Thyroid gland (tissue), 4 donors: ENCODE measurements at regions not wholly inside any gene's neighbourhood (a gene's known extent, or its start where the extent isn't known, plus 50 kb on each side); places are given as distances from the start of the nearest gene placed in this dataset.

Experiments
- POLR2A ChIP-seq, 2 donors: fragments of 450-650 bp; IDR thresholded peaks; one replicate each; pipeline ENCODE4 v1.6.1; 2017; ENCODE audit warnings: antibody characterized with exemption in 2 of 2, mild to moderate bottlenecking in 2 of 2, moderate library complexity in 1 of 2
- TF ChIP-seq, protein P1 (sequence below), 6 experiments: fragments of 200-600 bp in 3 of 6; fragments of 450-650 bp in 3 of 6; sonication (generic) in 3 of 6; IDR thresholded peaks; one replicate each; pipeline ENCODE4 v1.5.1; 2016 to 2019; ENCODE audit warnings: antibody characterized with exemption in 6 of 6, mild to moderate bottlenecking in 2 of 6, inconsistent platforms in 1 of 6, moderate library complexity in 1 of 6

DNA sequence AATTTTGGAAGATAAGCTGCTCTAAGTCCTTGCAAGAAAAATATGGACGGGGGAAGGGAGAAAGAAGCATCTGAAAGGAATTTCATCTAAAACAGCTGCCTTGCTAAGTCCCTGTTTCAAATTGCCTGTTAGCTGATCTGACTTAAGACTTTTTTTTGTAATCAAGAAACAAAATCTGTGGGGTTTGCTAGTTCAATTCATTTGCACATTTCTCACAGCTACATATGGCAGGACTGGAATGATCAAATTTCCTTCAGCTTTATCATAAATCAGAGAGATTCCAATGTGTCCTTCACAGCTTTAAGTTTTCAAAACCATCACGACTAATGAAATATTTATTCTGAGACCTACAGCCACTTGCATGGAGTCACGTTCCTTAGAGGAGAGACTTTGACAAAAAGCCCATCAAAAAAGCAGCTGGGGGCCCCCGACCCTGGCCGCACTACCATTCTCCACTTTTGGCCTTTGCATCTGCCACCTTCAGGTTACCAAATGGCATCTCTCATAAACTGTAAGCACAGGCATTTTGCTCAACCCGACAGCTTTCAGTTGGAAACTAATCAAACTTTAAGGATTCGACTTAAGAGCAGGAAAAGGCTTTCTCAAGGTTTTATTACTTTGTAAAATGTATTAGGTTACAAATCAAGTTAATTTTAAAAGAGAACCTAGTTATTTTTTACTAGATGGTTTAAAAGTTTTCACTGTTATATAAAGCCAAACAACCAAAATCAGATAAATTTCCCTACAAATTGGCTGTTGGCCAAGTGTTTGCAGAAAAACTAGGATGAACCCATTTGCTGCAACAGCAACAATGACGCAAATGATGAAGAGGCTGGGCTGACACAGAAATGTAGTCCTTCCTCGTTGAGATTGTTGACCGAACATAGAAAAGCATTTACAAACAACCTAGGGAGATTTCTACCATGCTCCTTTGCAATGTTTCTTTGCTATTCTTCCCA is 100.4 kb upstream of the RND3 start:
- TF ChIP-seq, protein P1, sequence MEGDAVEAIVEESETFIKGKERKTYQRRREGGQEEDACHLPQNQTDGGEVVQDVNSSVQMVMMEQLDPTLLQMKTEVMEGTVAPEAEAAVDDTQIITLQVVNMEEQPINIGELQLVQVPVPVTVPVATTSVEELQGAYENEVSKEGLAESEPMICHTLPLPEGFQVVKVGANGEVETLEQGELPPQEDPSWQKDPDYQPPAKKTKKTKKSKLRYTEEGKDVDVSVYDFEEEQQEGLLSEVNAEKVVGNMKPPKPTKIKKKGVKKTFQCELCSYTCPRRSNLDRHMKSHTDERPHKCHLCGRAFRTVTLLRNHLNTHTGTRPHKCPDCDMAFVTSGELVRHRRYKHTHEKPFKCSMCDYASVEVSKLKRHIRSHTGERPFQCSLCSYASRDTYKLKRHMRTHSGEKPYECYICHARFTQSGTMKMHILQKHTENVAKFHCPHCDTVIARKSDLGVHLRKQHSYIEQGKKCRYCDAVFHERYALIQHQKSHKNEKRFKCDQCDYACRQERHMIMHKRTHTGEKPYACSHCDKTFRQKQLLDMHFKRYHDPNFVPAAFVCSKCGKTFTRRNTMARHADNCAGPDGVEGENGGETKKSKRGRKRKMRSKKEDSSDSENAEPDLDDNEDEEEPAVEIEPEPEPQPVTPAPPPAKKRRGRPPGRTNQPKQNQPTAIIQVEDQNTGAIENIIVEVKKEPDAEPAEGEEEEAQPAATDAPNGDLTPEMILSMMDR (IDR thresholded peaks at IDR 0.05): no peak
- TF ChIP-seq POLR2A (IDR thresholded peaks at IDR 0.05): no peak
